OCI-LY1 (cell line): ENCODE measurements at regions not wholly inside any gene's neighbourhood (a gene's known extent, or its start where the extent isn't known, plus 50 kb on each side); places are given as distances from the start of the nearest gene placed in this dataset.

Source experiments
- CTCF ChIP-seq: fragments of 200-600 bp; sonication (generic), shearing (Covaris generic); IDR thresholded peaks from 2 replicates; pipeline ENCODE4 v1.5.1; 2017; ENCODE audit warnings: mild to moderate bottlenecking, antibody characterized with exemption, low read length, moderate library complexity, mixed read lengths
- EZH2 ChIP-seq: fragments of 200-600 bp; sonication (generic), shearing (Covaris generic); IDR thresholded peaks from 2 replicates; pipeline ENCODE4 v1.8.0; 2017; ENCODE audit warnings: borderline replicate concordance, mixed run types, mild to moderate bottlenecking, antibody characterized with exemption, low read length, moderate library complexity, mixed read lengths

GRCh38 chr13:88926890-88927502 lies 1255.8 kb downstream of the SLITRK5 start:
- no peak for TF ChIP-seq CTCF
- TF ChIP-seq EZH2, result no peak
